Ovary (tissue), 3 donors: ENCODE measurements at regions not wholly inside any gene's neighbourhood (a gene's known extent, or its start where the extent isn't known, plus 50 kb on each side); places are given as distances from the start of the nearest gene placed in this dataset.

Source experiments
- POLR2A ChIP-seq: fragments of 450-650 bp; IDR thresholded peaks from one replicate; pipeline ENCODE4 v1.6.1; 2017; ENCODE audit warnings: antibody characterized with exemption, mild to moderate bottlenecking, moderate library complexity
- TF ChIP-seq, protein P1 (sequence below), 3 donors: fragments of 450-650 bp in 2 of 3; fragments of 200-600 bp in 1 of 3; IDR thresholded peaks; one replicate each; pipeline versions ENCODE4 v1.5.1 to v1.8.0; 2016 to 2022; ENCODE audit warnings: antibody characterized with exemption in 3 of 3, mild to moderate bottlenecking in 1 of 3
- donor health status: DM: no; HTN: no; CAD: no.

DNA sequence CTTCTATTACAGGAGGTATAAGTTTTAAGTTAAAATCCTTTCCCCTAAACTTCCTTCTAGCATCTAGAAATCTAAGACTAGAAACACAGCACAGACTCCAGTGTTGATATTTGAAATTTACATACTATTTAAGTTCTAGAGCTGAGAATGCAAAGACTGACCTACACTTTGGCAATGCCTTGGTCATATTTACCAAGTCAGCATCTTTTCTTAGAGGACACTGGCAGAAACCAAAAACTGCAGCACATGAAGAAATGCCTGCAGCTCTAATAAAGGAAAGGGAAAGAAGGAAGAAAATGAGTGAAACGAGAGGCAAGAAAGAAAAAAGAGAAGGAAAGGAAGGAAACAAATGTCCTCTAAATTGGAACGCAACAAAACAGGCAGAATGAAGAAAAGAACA is 443.7 kb upstream of the RASGEF1B start:
- TF ChIP-seq, protein P1, sequence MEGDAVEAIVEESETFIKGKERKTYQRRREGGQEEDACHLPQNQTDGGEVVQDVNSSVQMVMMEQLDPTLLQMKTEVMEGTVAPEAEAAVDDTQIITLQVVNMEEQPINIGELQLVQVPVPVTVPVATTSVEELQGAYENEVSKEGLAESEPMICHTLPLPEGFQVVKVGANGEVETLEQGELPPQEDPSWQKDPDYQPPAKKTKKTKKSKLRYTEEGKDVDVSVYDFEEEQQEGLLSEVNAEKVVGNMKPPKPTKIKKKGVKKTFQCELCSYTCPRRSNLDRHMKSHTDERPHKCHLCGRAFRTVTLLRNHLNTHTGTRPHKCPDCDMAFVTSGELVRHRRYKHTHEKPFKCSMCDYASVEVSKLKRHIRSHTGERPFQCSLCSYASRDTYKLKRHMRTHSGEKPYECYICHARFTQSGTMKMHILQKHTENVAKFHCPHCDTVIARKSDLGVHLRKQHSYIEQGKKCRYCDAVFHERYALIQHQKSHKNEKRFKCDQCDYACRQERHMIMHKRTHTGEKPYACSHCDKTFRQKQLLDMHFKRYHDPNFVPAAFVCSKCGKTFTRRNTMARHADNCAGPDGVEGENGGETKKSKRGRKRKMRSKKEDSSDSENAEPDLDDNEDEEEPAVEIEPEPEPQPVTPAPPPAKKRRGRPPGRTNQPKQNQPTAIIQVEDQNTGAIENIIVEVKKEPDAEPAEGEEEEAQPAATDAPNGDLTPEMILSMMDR (IDR thresholded peaks at IDR 0.05) = no peak
- TF ChIP-seq POLR2A = no peak
